ENCODE measurements at regions not wholly inside any gene's neighbourhood (a gene's known extent, or its start where the extent isn't known, plus 50 kb on each side); places are given as distances from the start of the nearest gene placed in this dataset.
"Not testable (repeated sequence)": the region's sequence is repeated elsewhere in the genome, so short reads cannot be mapped to it uniquely, and the experiment has no call there.

DNA sequence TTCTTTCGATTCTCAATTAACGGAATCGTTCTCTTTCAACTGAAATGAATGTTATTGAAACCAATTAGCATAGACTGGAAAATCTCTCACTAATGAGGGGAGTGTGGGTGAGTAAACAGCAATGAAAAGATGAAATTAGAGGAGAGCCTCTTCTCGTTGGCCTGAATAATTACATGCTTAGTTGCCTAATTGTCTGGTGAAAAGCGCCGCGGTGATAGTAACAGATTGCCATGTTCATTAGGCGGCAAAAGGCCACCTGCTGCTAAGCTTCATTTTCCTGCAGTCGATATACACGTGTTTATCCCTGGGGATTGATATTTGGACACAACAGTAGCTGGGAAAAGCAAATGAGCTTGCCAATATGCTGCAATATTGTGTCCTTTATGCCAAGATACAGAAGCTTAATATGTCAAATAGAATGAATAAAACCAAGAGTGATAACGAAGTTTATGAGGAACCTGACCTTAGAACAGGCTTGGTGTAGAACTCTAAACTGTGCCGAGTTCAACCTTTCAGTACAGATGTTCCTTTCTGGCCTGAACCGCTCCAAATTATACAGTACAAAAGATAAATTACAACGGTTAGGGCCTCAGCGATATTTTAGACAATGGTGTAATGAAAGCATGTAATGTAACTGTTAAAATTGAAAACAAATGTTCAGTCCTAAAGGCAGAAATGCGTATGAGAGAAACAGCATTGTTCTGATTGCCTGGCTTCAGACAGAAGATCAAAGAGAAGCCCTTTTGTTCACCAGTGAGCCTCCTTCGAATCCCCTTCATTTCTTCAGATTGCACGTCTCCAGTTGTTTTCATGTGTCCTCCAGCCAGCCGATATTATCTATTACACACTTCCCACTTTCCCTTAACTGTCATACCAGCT is 185.2 kb downstream of the SHOX2 start:
- DNase-seq, result no peak

DNA sequence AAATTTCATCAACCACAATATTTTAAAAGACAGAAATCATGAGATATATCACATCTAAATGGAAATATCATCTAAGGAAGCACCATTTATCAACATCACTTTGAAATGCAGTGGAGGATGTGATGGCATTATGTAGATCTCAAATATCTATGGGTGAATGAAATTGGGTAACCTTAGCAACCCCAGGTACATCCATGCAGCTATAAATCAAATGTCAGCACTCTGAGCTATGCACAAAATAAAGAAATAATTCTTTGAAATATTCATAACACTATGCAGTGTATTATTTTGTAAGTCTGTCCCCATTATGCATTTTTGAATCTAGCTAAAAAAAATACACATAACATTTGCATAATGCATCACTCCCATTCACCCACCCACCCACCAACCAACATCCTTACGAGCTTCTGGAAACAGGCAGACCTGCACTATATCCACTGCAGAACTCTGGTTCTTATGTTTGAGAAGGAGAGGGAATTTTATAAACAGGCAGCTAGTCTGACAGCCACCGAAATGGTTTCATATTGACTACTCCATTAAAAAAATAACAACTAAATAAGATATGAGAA is 186.8 kb downstream of the SHOX2 start:
- DNase-seq, result no peak

DNA sequence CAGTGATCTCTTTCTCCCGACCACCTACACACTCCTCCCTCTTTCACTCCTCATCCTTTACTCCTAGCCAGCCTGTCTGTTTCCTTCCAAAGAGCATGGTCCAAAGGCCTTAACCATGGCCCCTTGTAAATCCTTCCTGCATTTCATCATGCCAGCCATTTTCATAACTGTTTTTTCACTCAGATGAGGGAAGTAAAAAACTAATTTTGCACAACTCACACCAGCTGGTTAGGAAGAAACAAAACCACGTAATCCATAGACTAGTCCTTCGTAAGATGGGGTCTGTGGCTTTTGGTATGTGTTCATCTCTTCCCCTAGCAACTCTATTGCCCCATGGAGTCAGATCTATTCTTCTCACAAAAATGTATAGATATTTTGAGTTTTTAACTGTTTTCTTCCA is 187.8 kb downstream of the SHOX2 start:
- DNase-seq, result no peak

GRCh38 chr3:157916672-157917071 is 189.5 kb downstream of the SHOX2 start:
- DNase-seq, result no peak

DNA sequence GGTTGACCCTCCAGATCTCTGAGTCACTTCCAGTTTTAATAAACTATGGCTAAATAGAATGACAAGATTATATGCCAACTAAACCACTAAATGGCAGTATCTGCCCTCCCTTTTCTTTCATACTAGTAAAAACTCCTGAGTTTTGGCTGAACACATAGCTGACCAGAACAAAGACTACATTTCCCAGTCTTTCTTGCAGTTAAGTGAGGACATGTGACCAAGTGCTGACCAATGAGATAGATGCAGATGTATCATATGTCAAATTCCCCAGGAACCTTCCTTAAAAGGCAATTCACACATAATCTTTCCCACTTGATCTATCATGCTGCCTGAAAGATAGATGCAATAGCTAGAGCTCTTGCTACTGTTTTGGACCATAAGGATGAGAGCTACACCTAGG is 191.3 kb downstream of the SHOX2 start:
- DNase-seq, result no peak

DNA sequence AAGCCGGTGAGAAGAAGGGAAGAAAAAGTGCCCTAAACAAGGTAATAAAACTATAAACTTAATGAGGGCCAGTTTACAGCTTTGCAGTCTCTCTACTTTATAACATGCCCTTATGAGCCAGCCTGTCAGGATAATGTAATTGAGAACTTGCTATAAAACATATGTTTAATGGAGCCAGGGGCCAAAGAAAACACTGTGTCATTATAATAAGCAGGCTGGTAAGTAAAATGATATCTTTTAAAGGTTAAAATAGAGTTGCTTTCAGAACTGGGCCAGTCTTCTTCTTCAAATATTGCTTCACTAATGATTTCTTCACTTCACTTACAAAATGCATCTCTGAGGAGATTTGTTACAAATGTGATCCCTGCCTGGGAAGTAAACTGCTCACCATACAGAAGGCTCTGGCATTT is 192.5 kb downstream of the SHOX2 start:
- no peak for DNase-seq

- DNase-seq, result no peak
Observed at GRCh38 chr3:157912514-157913451, 193.4 kb downstream of the SHOX2 start.

GRCh38 chr3:157906627-157907026 is 199.6 kb downstream of the SHOX2 start:
- no peak for DNase-seq

DNA sequence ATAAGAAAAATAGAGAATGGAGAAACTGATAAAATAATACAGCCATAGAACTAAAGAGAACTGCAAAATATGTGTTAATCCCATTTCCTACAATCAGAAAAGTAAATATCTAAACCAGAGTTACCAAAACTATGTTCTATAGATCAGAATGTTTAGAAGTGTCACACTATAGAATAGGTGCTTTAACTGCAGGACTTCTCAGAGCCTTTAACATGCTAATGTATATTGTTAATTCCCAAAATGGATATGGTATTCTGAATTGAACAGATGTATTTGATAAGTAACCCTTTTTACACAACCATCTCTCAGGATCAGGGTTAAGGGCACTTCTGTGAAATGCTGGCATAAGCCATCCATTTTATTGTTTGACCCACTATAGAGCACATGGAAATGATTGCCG is 200.3 kb downstream of the SHOX2 start:
- DNase-seq, result no peak

DNA sequence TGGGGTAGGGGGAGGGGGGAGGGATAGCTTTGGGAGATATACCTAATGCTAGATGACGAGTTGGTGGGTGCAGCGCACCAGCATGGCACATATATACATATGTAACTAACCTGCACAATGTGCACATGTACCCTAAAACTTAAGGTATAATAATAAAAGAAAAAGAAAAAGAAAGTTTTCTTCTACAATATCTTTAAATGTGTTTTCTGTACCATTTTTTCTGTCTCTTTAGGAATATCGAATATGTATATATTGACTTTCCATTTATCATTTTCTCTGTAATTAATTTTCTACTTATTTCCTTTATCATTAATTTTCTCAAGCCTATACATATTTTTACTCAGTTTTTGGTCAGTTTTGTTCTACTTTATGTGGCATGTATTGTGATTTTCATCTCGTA is 203.5 kb downstream of the SHOX2 start:
- DNase-seq, result not testable (repeated sequence)

DNA sequence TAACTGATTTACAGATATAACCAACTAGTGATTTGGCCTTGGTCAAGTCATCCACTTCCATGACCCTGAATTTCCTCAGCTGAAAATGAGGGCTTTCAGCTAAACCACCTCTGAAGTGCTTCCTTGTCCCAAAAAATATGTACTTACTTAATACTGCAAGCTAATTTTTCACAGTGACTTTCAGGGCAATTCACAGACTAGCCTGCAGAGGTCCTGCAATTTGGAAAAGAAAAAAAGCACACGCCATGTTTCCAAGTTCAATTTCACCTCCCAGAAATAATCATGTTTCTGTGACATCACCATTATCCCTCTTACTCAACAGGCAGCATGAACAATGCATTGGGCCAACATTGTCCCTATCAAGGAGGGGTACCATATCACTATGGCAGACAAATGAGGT is 218.2 kb downstream of the SHOX2 start:
- DNase-seq, result no peak

DNA sequence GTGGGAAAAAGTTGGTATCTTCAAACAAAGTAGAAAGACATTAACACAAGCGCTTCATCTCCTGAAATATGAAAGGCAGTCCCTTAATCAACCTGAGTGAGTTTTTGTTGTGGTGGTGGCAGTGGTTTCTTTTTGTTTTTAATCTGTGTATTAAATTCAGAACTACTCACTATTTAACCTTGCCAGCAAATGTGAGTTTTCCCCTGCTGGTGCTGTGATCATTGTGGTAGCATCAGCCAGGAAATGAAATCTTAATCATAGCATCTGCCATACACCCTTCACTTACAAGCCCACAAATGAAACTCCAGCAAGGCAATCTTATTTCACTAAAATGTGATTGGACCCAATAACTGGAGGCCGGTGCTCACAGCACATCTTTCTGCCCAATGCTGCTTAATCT is 229.7 kb downstream of the SHOX2 start:
- DNase-seq, result no peak

DNA sequence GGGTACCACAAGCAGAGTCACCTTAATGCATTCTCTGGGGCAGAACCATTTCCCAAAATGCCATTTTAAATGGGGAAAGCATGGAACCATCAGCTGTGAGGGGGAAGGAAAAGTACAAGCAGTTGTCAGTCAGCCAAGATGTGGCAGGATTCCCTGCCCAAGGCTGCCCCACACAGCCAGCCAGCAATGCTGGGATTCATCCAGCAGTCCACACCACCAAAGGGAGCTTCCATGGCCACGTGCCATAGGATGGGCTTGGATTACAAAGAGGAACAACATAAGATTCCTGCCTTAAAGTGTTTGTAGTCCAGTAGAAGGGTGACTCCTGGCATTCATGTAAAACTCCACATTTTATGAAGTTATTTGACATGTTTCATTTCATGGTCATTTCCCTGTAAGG is 233.3 kb downstream of the SHOX2 start:
- peak in 1 of 14 donors; percentile 8 for DNase-seq

DNA sequence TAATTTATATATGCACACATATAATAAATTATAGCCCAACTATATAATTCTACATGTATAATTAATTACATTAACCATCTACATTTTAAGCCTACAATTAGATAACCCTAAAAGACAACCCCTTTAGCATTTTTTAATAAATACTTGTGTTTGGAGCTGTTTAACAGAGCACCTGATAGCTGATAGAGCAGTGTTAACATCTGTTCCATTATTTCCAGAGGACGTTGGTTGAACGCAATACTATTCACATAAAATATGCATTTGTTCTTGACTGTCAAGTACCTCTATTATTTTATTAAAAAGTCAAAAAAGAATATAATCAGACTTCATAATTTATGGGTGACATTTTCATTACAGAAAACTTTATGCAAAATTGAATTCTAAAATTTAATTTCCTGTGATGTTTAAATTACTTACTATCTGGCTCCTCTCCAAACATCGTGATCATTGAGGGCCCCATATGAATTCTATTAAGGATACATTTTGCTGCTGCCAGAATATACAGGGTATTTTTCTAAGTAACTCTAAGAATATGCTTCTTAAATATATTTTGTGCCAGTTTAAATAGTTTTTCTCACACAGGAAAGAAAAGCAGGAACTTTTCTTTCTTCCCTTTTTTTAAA is 234.3 kb downstream of the SHOX2 start:
- no peak for DNase-seq

DNA sequence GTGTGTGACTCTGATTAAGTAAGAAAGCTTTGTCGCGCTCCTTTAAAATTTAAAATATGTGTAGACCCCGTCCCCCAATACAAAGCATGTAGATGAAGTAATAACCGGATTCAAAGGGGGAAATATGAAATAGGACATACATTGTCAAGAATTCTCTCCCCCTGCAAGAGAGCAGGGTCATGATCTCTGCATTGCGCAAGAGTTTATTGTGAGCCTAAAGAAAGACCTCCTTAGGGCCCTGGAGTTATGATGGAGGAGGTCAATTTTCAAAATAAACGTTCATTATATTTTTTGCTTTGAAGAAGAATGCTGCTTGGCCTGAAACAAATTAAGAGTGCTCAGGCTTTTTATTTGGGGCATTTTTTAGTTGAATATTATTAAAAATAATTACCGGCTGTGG is 235.0 kb downstream of the SHOX2 start:
- DNase-seq, result no peak

- no peak for DNase-seq
Observed at GRCh38 chr3:157868946-157869345, 237.3 kb downstream of the SHOX2 start.

DNA sequence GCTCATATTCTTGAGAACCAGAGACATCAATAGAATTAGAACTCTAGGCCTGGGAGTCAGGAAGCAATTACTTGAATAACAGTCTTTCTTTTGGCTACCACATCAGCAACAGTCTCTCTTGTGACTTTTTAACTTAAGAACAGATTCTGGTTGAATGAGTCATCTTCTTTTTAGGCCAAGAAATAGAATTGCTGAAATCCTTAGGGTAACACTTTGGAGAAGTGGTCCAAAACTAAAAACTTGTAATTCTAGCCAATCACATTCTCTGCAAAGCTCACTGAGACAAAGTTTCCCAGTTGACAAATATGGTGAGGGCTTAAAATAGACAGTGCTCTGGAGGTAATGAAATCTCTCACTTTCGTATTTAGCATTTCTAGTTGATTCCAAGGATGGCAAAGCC is 238.0 kb downstream of the SHOX2 start:
- no peak for DNase-seq

GRCh38 chr3:157865352-157866000 is 240.7 kb downstream of the SHOX2 start:
- no peak for DNase-seq

GRCh38 chr3:157861076-157861765 is 245.0 kb downstream of the SHOX2 start:
- DNase-seq, result no peak

- DNase-seq, result no peak
Observed at GRCh38 chr3:157859541-157859940, 246.7 kb downstream of the SHOX2 start.

GRCh38 chr3:157858821-157859220 is 247.4 kb downstream of the SHOX2 start:
- no peak for DNase-seq

DNA sequence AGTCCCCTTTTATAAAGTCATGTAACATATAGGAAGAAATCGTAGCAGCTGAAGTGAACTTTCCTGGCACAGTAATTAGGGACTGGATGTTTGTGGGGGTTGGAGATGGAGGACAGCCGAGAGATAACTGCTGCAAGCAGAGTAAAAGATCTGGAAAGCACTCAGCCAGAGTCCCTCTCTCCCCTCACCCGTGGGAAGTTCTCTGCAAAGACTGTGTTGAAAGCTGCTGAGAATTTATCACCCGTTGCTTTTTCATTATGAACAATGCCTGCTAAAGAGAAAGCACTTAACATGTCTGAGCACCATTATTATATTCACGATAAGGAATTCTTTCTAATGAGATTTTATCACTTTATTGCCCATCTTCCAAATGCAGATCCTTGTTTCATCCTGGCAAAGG is 248.8 kb downstream of the SHOX2 start:
- DNase-seq, result no peak
